ENCODE measurements at regions not wholly inside any gene's neighbourhood (a gene's known extent, or its start where the extent isn't known, plus 50 kb on each side); places are given as distances from the start of the nearest gene placed in this dataset.

- H3K79me2 ChIP-seq (ENCODE audit: control insufficient read depth, insufficient read depth, low read length) = no peaks in the 10 kb centered on the region
- H3K9ac ChIP-seq (replicated peaks; ENCODE audit: extremely low read depth, insufficient read depth, low read length) = no peak overlapping the region
- H2AFZ ChIP-seq (ENCODE audit: low read depth, low read length) = no peak overlapping the region
- H3K27ac ChIP-seq (ENCODE audit: insufficient read depth, low read depth, low read length) = no peak overlapping the region
- CTCF ChIA-PET = no interaction called here
- FAIRE-seq = no peak
- no peaks in the 10 kb centered on the region for H3K9me3 ChIP-seq (replicated peaks; ENCODE audit: control insufficient read depth, insufficient read depth, low read length)
- no peaks in the 10 kb centered on the region for H3K9me1 ChIP-seq (replicated peaks; ENCODE audit: control insufficient read depth, extremely low read depth, insufficient read depth, low read length)
- H3K4me2 ChIP-seq (ENCODE audit: insufficient read depth, low read length) = no peak overlapping the region
- H4K20me1 ChIP-seq (replicated peaks; ENCODE audit: control insufficient read depth, extremely low read depth, insufficient read depth, low read length) = no peaks in the 10 kb centered on the region
- no peak for TF ChIP-seq POLR2AphosphoS5 (IDR thresholded peaks at IDR 0.05; ENCODE audit: insufficient read depth, low read depth, low read length)
- TF ChIP-seq FOS (IDR thresholded peaks at IDR 0.05; ENCODE audit: borderline replicate concordance, insufficient read depth, low read length) = no peak
- TF ChIP-seq GATA2 (IDR thresholded peaks at IDR 0.05; ENCODE audit: insufficient read depth, insufficient read length, low read depth, low read length) = no peak
- no peak for TF ChIP-seq MYC (IDR thresholded peaks at IDR 0.05; ENCODE audit: low read depth, low read length)
- no peak for TF ChIP-seq MAX (IDR thresholded peaks at IDR 0.05; ENCODE audit: insufficient read depth, insufficient read length)
- no peak for TF ChIP-seq CTCF (IDR thresholded peaks at IDR 0.05; ENCODE audit: extremely low read depth in 1 of 2, insufficient read depth in 1 of 2, low read depth in 1 of 2, low read length in 2 of 2)
- TF ChIP-seq EZH2 (IDR thresholded peaks at IDR 0.05; ENCODE audit: borderline replicate concordance, low read depth, low read length, severe bottlenecking) = no peak
- no peak for TF ChIP-seq POLR2A (IDR thresholded peaks at IDR 0.05; ENCODE audit: low read depth, low read length)
- no peak for TF ChIP-seq JUN (IDR thresholded peaks at IDR 0.05; ENCODE audit: borderline replicate concordance, insufficient read depth, insufficient read length, low read depth)
- no peak overlapping the region for H3K4me3 ChIP-seq (replicated peaks in 1 of 3; ENCODE audit: insufficient read depth in 1 of 3, low read depth in 1 of 3, low read length in 3 of 3)
- no TSS peak for BruUV-seq (replicated peaks)
- dilution Hi-C loops (cut with MboI; ENCODE audit: extremely low pct_ligation_motif_present, low sequenced_read_pairs) = no loop called here
- H3K36me3 ChIP-seq (ENCODE audit: control insufficient read depth in 2 of 2, extremely low read depth in 1 of 2, insufficient read depth in 2 of 2, low read length in 2 of 2) = no peaks in the 10 kb centered on the region
- H3K27me3 ChIP-seq (ENCODE audit: control insufficient read depth in 2 of 2, insufficient read depth in 2 of 2, low read length in 2 of 2) = no peaks in the 10 kb centered on the region
- H3K4me1 ChIP-seq (ENCODE audit: control insufficient read depth, extremely low read depth, insufficient read depth, low read length) = no peaks in the 10 kb centered on the region
- DNase-seq (ENCODE audit: low read depth, low spot score) = no peak
- intact Hi-C loops (cut with micrococcal nuclease) = no loop called here
- POLR2A ChIA-PET = no interaction called here
These were observed 672.6 kb upstream of the CDH18 start for GRCh38 chr5:20660588-20660987.

Data from endothelial cell of umbilical vein (primary cell).